Panc1 (cell line): ENCODE measurements at regions not wholly inside any gene's neighbourhood (a gene's known extent, or its start where the extent isn't known, plus 50 kb on each side); places are given as distances from the start of the nearest gene placed in this dataset.

ENCODE experiments used
- ATAC-seq: fragments of 200-7000 bp; cut with Tn5 transposase; 2 replicates; pipeline ENCODE4 v1.9.1; 2020; ENCODE audit warnings: mild to moderate bottlenecking, moderate library complexity
- BruUV-seq: library from RNA; stranded (reverse); fragments of 400-500 nt; replicated peaks from 2 replicates; lab custom pipeline; 2021; lab: Mats Ljungman, UMichigan
- CTCF ChIA-PET: fragments of 300-600 bp; sonication (Branson Sonifier 250); formaldehyde crosslinking; loops from one replicate; lab custom pipeline; 2022; ENCODE audit warnings: antibody characterized with exemption; lab: Charles Lee
- POLR2A ChIA-PET: fragments of 300-600 bp; sonication (Branson Sonifier 250); formaldehyde crosslinking; loops from one replicate; lab custom pipeline; 2022; ENCODE audit warnings: antibody characterized with exemption; lab: Charles Lee
- DNase-seq: peaks from one replicate; pipeline ENCODE4 v3.0.0-alpha.2; 2010; ENCODE audit warnings: low read depth, low spot score
- H3K27ac ChIP-seq: 2 replicates; pipeline ENCODE4 v1.5.1; 2011; ENCODE audit warnings: mild to moderate bottlenecking, low read length, inconsistent platforms
- H3K27me3 ChIP-seq: fragments of 200-500 bp; sonication (Bioruptor generic); 2 replicates; pipeline ENCODE4 v1.6.0; 2014; ENCODE audit warnings: low read length, inconsistent platforms; ENCODE audit not compliant: control insufficient read depth, insufficient read depth
- H3K36me3 ChIP-seq: fragments of 200-500 bp; sonication (Bioruptor generic); 2 replicates; pipeline ENCODE4 v1.5.1; 2014; ENCODE audit warnings: inconsistent platforms, mild to moderate bottlenecking, low read length, moderate library complexity; ENCODE audit not compliant: control insufficient read depth, insufficient read depth
- H3K4me1 ChIP-seq: 2 replicates; pipeline ENCODE4 v1.5.1; 2011; ENCODE audit warnings: inconsistent platforms, mild to moderate bottlenecking, low read length, moderate library complexity; ENCODE audit not compliant: control insufficient read depth, insufficient read depth
- H3K4me3 ChIP-seq, 2 experiments: 2 replicates each; pipeline ENCODE4 v1.5.1; 2011 to 2012; ENCODE audit warnings: low read depth in 2 of 2, low read length in 2 of 2, mild to moderate bottlenecking in 2 of 2, inconsistent platforms in 1 of 2, moderate library complexity in 1 of 2
- H3K9me3 ChIP-seq: fragments of 200-500 bp; sonication (Bioruptor generic); 2 replicates; pipeline ENCODE4 v1.5.1; 2014; ENCODE audit warnings: low read depth, mild to moderate bottlenecking, inconsistent platforms, low read length, moderate library complexity; ENCODE audit not compliant: control insufficient read depth, insufficient read depth
- POLR2AphosphoS5 ChIP-seq: IDR thresholded peaks from 2 replicates; pipeline ENCODE4 v1.6.1; 2012; ENCODE audit warnings: mild to moderate bottlenecking, low read depth, low read length, moderate library complexity
- SIN3A ChIP-seq: IDR thresholded peaks from 2 replicates; pipeline ENCODE4 v1.6.1; 2012; ENCODE audit warnings: low read depth, mild to moderate bottlenecking, low read length, moderate library complexity, borderline replicate concordance; ENCODE audit not compliant: insufficient read depth
- TCF7L2 ChIP-seq: IDR thresholded peaks from 2 replicates; pipeline ENCODE4 v1.6.1; 2011; ENCODE audit warnings: mild to moderate bottlenecking, low read depth, low read length, inconsistent platforms
- in situ Hi-C: cut with HindIII; loops from 2 replicates; pipeline ENCODE4 v1.10.0; 2016; ENCODE audit warnings: low sequenced_read_pairs, low pct_unique_long_range_greater_than_20kb
- intact Hi-C: fragments of 100-400 bp; cut with micrococcal nuclease; formaldehyde crosslinking; loops from one replicate; pipeline ENCODE4 v1.10.0; 2022; ENCODE audit not compliant: unreplicated experiment
- TF ChIP-seq, protein P1 (sequence below), 2 experiments: IDR thresholded peaks; 2 replicates each; pipeline ENCODE4 v1.6.1; 2011 to 2012; ENCODE audit warnings: low read depth in 2 of 2, control low read depth in 1 of 2, low read length in 1 of 2, mild to moderate bottlenecking in 1 of 2, moderate library complexity in 1 of 2; ENCODE audit not compliant: insufficient read depth in 1 of 2
- TF ChIP-seq, protein P2 (sequence below): fragments of 450-650 bp; IDR thresholded peaks from 2 replicates; pipeline ENCODE4 v1.5.1; 2017; ENCODE audit warnings: mild to moderate bottlenecking

GRCh38 chr5:25060575-25060974 is 415.8 kb upstream of the CDH10 start:
- no peak for TF ChIP-seq SIN3A
- TF ChIP-seq POLR2AphosphoS5, result no peak
- TF ChIP-seq, protein P1, sequence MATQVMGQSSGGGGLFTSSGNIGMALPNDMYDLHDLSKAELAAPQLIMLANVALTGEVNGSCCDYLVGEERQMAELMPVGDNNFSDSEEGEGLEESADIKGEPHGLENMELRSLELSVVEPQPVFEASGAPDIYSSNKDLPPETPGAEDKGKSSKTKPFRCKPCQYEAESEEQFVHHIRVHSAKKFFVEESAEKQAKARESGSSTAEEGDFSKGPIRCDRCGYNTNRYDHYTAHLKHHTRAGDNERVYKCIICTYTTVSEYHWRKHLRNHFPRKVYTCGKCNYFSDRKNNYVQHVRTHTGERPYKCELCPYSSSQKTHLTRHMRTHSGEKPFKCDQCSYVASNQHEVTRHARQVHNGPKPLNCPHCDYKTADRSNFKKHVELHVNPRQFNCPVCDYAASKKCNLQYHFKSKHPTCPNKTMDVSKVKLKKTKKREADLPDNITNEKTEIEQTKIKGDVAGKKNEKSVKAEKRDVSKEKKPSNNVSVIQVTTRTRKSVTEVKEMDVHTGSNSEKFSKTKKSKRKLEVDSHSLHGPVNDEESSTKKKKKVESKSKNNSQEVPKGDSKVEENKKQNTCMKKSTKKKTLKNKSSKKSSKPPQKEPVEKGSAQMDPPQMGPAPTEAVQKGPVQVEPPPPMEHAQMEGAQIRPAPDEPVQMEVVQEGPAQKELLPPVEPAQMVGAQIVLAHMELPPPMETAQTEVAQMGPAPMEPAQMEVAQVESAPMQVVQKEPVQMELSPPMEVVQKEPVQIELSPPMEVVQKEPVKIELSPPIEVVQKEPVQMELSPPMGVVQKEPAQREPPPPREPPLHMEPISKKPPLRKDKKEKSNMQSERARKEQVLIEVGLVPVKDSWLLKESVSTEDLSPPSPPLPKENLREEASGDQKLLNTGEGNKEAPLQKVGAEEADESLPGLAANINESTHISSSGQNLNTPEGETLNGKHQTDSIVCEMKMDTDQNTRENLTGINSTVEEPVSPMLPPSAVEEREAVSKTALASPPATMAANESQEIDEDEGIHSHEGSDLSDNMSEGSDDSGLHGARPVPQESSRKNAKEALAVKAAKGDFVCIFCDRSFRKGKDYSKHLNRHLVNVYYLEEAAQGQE (IDR thresholded peaks at IDR 0.05; ENCODE audit: insufficient read depth in 1 of 2, low read depth in 2 of 2, low read length in 1 of 2), result no peak
- TF ChIP-seq, protein P2, sequence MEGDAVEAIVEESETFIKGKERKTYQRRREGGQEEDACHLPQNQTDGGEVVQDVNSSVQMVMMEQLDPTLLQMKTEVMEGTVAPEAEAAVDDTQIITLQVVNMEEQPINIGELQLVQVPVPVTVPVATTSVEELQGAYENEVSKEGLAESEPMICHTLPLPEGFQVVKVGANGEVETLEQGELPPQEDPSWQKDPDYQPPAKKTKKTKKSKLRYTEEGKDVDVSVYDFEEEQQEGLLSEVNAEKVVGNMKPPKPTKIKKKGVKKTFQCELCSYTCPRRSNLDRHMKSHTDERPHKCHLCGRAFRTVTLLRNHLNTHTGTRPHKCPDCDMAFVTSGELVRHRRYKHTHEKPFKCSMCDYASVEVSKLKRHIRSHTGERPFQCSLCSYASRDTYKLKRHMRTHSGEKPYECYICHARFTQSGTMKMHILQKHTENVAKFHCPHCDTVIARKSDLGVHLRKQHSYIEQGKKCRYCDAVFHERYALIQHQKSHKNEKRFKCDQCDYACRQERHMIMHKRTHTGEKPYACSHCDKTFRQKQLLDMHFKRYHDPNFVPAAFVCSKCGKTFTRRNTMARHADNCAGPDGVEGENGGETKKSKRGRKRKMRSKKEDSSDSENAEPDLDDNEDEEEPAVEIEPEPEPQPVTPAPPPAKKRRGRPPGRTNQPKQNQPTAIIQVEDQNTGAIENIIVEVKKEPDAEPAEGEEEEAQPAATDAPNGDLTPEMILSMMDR, result no peak
- TF ChIP-seq TCF7L2, result no peak
- Histone ChIP-seq H3K36me3 (no peaks in the 10 kb centered on the region), H3K9me3 (no peaks in the 10 kb centered on the region), H3K27me3 (no peaks in the 10 kb centered on the region), H3K27ac (no peak overlapping the region), H3K4me1 (no peaks in the 10 kb centered on the region), H3K4me3 (no peak overlapping the region)
- CTCF ChIA-PET, result no interaction called here
- ATAC-seq (no peak), DNase-seq (no peak)
- POLR2A ChIA-PET, result interaction anchor here (0.5 kb wide), 1 partner anchor 31 kb away, joined by 3 read pairs; no protein-coding TSS in a partner anchor
- BruUV-seq, result no TSS peak
- in situ Hi-C loops (no loop called here), intact Hi-C loops (no loop called here)

DNA sequence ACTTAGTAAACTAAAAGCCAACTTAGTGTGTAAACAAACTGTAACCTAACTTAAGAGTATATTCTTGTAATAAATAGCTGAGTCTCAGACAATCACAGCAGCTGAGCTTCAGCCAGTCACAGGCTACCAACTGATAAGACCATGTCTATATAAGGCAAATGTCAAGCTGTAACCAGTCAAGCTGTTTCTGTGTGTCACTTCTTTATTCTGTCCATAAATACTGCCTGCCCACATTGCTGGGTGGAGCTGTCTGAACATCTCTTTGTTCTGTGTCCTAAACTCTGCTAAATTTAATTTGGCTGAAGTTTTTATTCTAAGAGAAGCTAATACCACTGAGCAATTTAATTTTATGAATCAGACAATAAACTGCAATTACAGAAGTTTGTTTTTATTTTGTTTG is 412.1 kb upstream of the CDH10 start:
- ChIA-PET POLR2A (no interaction called here), CTCF (no interaction called here)
- Histone ChIP-seq H3K27ac (no peak overlapping the region), H3K36me3 (no peaks in the 10 kb centered on the region), H3K4me3 (no peak overlapping the region), H3K9me3 (no peaks in the 10 kb centered on the region), H3K4me1 (no peaks in the 10 kb centered on the region), H3K27me3 (no peaks in the 10 kb centered on the region)
- in situ Hi-C loops, result no loop called here
- DNase-seq (no peak), ATAC-seq (no peak)
- intact Hi-C loops, result no loop called here
- no peak for TF ChIP-seq SIN3A
- no peak for TF ChIP-seq TCF7L2
- no TSS peak for BruUV-seq

- CTCF ChIA-PET, result no interaction called here
- DNase-seq, result no peak
- no peaks in the 10 kb centered on the region for H3K4me1 ChIP-seq
These were observed 388.9 kb upstream of the CDH10 start for GRCh38 chr5:25033658-25034057.

More at GRCh38 chr5:25033658-25034057, 388.9 kb upstream of the CDH10 start:
- no peak overlapping the region for H3K4me3 ChIP-seq
- no peaks in the 10 kb centered on the region for H3K36me3 ChIP-seq
- BruUV-seq, result no TSS peak
- TF ChIP-seq, protein P2, result no peak
- no peak for TF ChIP-seq TCF7L2
- no peak for TF ChIP-seq POLR2AphosphoS5
- TF ChIP-seq SIN3A, result no peak
- TF ChIP-seq, protein P1 (IDR thresholded peaks at IDR 0.05; ENCODE audit: insufficient read depth in 1 of 2, low read depth in 2 of 2, low read length in 1 of 2), result no peak
- no peak overlapping the region for H3K27ac ChIP-seq
- H3K9me3 ChIP-seq, result no peaks in the 10 kb centered on the region
- POLR2A ChIA-PET, result no interaction called here
- ATAC-seq, result no peak
- in situ Hi-C loops, result no loop called here
- intact Hi-C loops, result loop anchor here (1.0 kb wide), 1 partner anchor 22 kb away; no protein-coding TSS in a partner anchor
- no peaks in the 10 kb centered on the region for H3K27me3 ChIP-seq
